C4-2B (cell line): ENCODE measurements at regions not wholly inside any gene's neighbourhood (a gene's known extent, or its start where the extent isn't known, plus 50 kb on each side); places are given as distances from the start of the nearest gene placed in this dataset.

ENCODE experiments used
- CTCF ChIP-seq: fragments of 450-650 bp; conservative IDR thresholded peaks from 2 replicates; pipeline ENCODE4 v1.5.1; 2017; ENCODE audit warnings: mild to moderate bottlenecking
- ZFX ChIP-seq: fragments of 450-650 bp; IDR thresholded peaks from 2 replicates; pipeline ENCODE4 v1.6.1; 2017

- TF ChIP-seq CTCF (no peak), ZFX (no peak)
Measured at GRCh38 chr2:16155366-16155765, 215.0 kb downstream of the MYCN start.
